ENCODE measurements at regions not wholly inside any gene's neighbourhood (a gene's known extent, or its start where the extent isn't known, plus 50 kb on each side); places are given as distances from the start of the nearest gene placed in this dataset.

GRCh38 chr3:162764051-162764807 is 1267.6 kb downstream of the OTOL1 start:
- DNase-seq, result no peak

- no peak for DNase-seq
These were observed 1268.1 kb downstream of the OTOL1 start for GRCh38 chr3:162764808-162765071.

GRCh38 chr3:162765524-162765923 is 1268.9 kb downstream of the OTOL1 start:
- no peak for DNase-seq

- no peak for DNase-seq
These were observed 1273.0 kb downstream of the OTOL1 start for GRCh38 chr3:162769564-162769963.

- DNase-seq, result no peak
These were observed 1273.9 kb downstream of the OTOL1 start for GRCh38 chr3:162770551-162770950.

GRCh38 chr3:162774613-162775100 is 1278.0 kb downstream of the OTOL1 start:
- DNase-seq, result no peak

GRCh38 chr3:162776148-162776547 is 1279.5 kb downstream of the OTOL1 start:
- DNase-seq, result no peak

- no peak for DNase-seq
These were observed 1280.5 kb downstream of the OTOL1 start for GRCh38 chr3:162777118-162777517.

- no peak for DNase-seq
These were observed 1283.7 kb downstream of the OTOL1 start for GRCh38 chr3:162780313-162780712.

GRCh38 chr3:162799910-162800309 is 1303.3 kb downstream of the OTOL1 start:
- no peak for DNase-seq

GRCh38 chr3:162802228-162802965 is 1305.8 kb downstream of the OTOL1 start:
- no peak for DNase-seq

GRCh38 chr3:162810776-162811175 is 1314.2 kb downstream of the OTOL1 start:
- DNase-seq, result no peak

GRCh38 chr3:162842549-162843216 is 1346.1 kb downstream of the OTOL1 start:
- no peak for DNase-seq

GRCh38 chr3:162845918-162846317 is 1349.3 kb downstream of the OTOL1 start:
- DNase-seq, result no peak

GRCh38 chr3:162847511-162847910 is 1350.9 kb downstream of the OTOL1 start:
- DNase-seq, result no peak

- DNase-seq, result no peak
These were observed 1367.0 kb downstream of the OTOL1 start for GRCh38 chr3:162863579-162863978.

GRCh38 chr3:162865466-162865865 is 1368.9 kb downstream of the OTOL1 start:
- DNase-seq, result no peak

GRCh38 chr3:162879021-162879562 is 1382.5 kb downstream of the OTOL1 start:
- no peak for DNase-seq

GRCh38 chr3:162884373-162884772 is 1387.8 kb downstream of the OTOL1 start:
- DNase-seq, result no peak

- DNase-seq, result no peak
These were observed 1396.5 kb downstream of the OTOL1 start for GRCh38 chr3:162892921-162893793.

- DNase-seq, result no peak
These were observed 1400.7 kb downstream of the OTOL1 start for GRCh38 chr3:162897291-162897690.

- DNase-seq, result no peak
These were observed 1435.9 kb downstream of the OTOL1 start for GRCh38 chr3:162932503-162932902.

- no peak for DNase-seq
These were observed 1437.0 kb downstream of the OTOL1 start for GRCh38 chr3:162933656-162934055.

Measured in NCI-H146 (cell line).